Tibial nerve (tissue), 4 donors: ENCODE measurements at regions not wholly inside any gene's neighbourhood (a gene's known extent, or its start where the extent isn't known, plus 50 kb on each side); places are given as distances from the start of the nearest gene placed in this dataset.

Experiments used
- CTCF ChIP-seq, 5 experiments: fragments of 200-600 bp in 3 of 5; fragments of 450-650 bp in 2 of 5; sonication (generic) in 3 of 5; IDR thresholded peaks; one replicate each; pipeline ENCODE4 v1.5.1; 2016 to 2019; ENCODE audit warnings: antibody characterized with exemption in 5 of 5, mild to moderate bottlenecking in 3 of 5, moderate library complexity in 2 of 5
- EP300 ChIP-seq, 2 donors: sonication (generic); formaldehyde crosslinking; IDR thresholded peaks; one replicate each; pipeline ENCODE4 v1.6.1; 2017; ENCODE audit warnings: antibody characterized with exemption in 2 of 2, mild to moderate bottlenecking in 1 of 2
- POLR2A ChIP-seq, 2 donors: fragments of 450-650 bp; IDR thresholded peaks; one replicate each; pipeline ENCODE4 v1.6.1; 2017; ENCODE audit warnings: antibody characterized with exemption in 2 of 2, mild to moderate bottlenecking in 2 of 2, moderate library complexity in 2 of 2

DNA sequence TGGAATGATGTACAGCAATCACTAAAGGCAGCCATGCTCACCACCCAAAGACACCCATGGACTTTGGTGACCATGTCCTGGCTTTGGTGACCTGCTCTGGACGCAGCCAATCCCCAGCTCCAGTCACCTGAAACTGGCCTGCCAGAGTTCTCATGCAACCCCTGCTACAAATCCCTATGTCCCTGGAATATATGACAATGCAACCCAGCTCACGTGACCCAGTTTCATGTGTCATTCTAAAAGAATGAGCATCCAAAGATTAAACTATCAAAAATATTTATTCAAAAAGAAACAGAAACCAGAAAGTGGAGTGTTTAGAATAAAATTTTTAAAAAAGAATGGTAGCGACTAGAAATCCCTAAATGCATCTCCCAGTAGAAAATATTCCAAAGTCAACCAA, 203.3 kb upstream of the IRS2 start:
- TF ChIP-seq CTCF (IDR thresholded peaks at IDR 0.05): no peak
- TF ChIP-seq POLR2A (IDR thresholded peaks at IDR 0.05): no peak
- no peak for TF ChIP-seq EP300 (IDR thresholded peaks at IDR 0.05)
